H9 (cell line): ENCODE measurements at regions not wholly inside any gene's neighbourhood (a gene's known extent, or its start where the extent isn't known, plus 50 kb on each side); places are given as distances from the start of the nearest gene placed in this dataset.

ENCODE experiments used
- DNase-seq: peaks from one replicate; pipeline ENCODE4 v3.0.0-alpha.2; 2017
- H2AFZ ChIP-seq: one replicate; pipeline ENCODE4 v1.6.1; 2013; ENCODE audit warnings: mild to moderate bottlenecking, low read length, control low read depth, moderate library complexity
- H2AK5ac ChIP-seq: 2 replicates; pipeline ENCODE4 v1.6.1; 2013; ENCODE audit warnings: low read length, control low read depth, mixed read lengths; ENCODE audit not compliant: insufficient read length
- H2BK120ac ChIP-seq: one replicate; pipeline ENCODE4 v1.6.1; 2013; ENCODE audit warnings: low read depth, mild to moderate bottlenecking, low read length, control low read depth, inconsistent platforms; ENCODE audit not compliant: poor library complexity, severe bottlenecking
- H2BK12ac ChIP-seq: 2 replicates; pipeline ENCODE4 v1.6.1; 2013; ENCODE audit warnings: low read length, control low read depth, mixed read lengths, low read depth; ENCODE audit not compliant: insufficient read length
- H2BK15ac ChIP-seq: 2 replicates; pipeline ENCODE4 v1.6.1; 2013; ENCODE audit warnings: low read depth, low read length, control low read depth
- H2BK20ac ChIP-seq: one replicate; pipeline ENCODE4 v1.6.1; 2013; ENCODE audit warnings: low read depth, mild to moderate bottlenecking, low read length, control low read depth, inconsistent platforms; ENCODE audit not compliant: poor library complexity, severe bottlenecking
- H2BK5ac ChIP-seq: 2 replicates; pipeline ENCODE4 v1.6.1; 2013; ENCODE audit warnings: low read length, control low read depth, mixed read lengths; ENCODE audit not compliant: insufficient read length
- H3K14ac ChIP-seq: 2 replicates; pipeline ENCODE4 v1.6.1; 2013; ENCODE audit warnings: low read length, control low read depth; ENCODE audit not compliant: insufficient read depth
- H3K18ac ChIP-seq: 2 replicates; pipeline ENCODE4 v1.6.1; 2013; ENCODE audit warnings: low read depth, mild to moderate bottlenecking, mixed read lengths, low read length, control low read depth; ENCODE audit not compliant: insufficient read length
- H3K23ac ChIP-seq: 2 replicates; pipeline ENCODE4 v1.6.1; 2013; ENCODE audit warnings: low read length, control low read depth, mixed read lengths, low read depth; ENCODE audit not compliant: insufficient read length
- H3K23me2 ChIP-seq: 2 replicates; pipeline ENCODE4 v1.6.1; 2013; ENCODE audit warnings: low read depth, mild to moderate bottlenecking, mixed read lengths, low read length, control low read depth; ENCODE audit not compliant: insufficient read length, poor library complexity, severe bottlenecking
- H3K27ac ChIP-seq: 2 replicates; pipeline ENCODE4 v1.5.1; 2013; ENCODE audit warnings: low read length, control low read depth, mixed read lengths, low read depth; ENCODE audit not compliant: insufficient read length
- H3K27me3 ChIP-seq: 2 replicates; pipeline ENCODE4 v1.6.1; 2013; ENCODE audit warnings: low read length, control low read depth, inconsistent platforms; ENCODE audit not compliant: insufficient read depth
- H3K4ac ChIP-seq: 2 replicates; pipeline ENCODE4 v1.6.1; 2013; ENCODE audit warnings: low read depth, mild to moderate bottlenecking, control low read depth, inconsistent platforms, low read length, moderate library complexity
- H3K4me1 ChIP-seq: 2 replicates; pipeline ENCODE4 v1.6.1; 2013; ENCODE audit warnings: low read length, control low read depth, inconsistent platforms; ENCODE audit not compliant: insufficient read depth
- H3K4me2 ChIP-seq: 2 replicates; pipeline ENCODE4 v1.6.1; 2013; ENCODE audit warnings: low read length, control low read depth, mixed read lengths; ENCODE audit not compliant: insufficient read length, insufficient read depth
- H3K56ac ChIP-seq: 2 replicates; pipeline ENCODE4 v1.6.1; 2013; ENCODE audit warnings: low read depth, mild to moderate bottlenecking, mixed read lengths, low read length, control low read depth; ENCODE audit not compliant: insufficient read length
- H3K79me1 ChIP-seq: 2 replicates; pipeline ENCODE4 v1.6.1; 2013; ENCODE audit warnings: low read depth, mild to moderate bottlenecking, moderate library complexity, low read length, control low read depth, inconsistent platforms; ENCODE audit not compliant: insufficient read depth, poor library complexity, severe bottlenecking
- H3K79me2 ChIP-seq: 2 replicates; pipeline ENCODE4 v1.6.1; 2013; ENCODE audit warnings: low read length, control low read depth, inconsistent platforms; ENCODE audit not compliant: insufficient read depth
- H3K9ac ChIP-seq: 2 replicates; pipeline ENCODE4 v1.6.1; 2013; ENCODE audit warnings: low read length, control low read depth, mixed read lengths; ENCODE audit not compliant: insufficient read length; ENCODE audit errors: extremely low read depth
- H3K9me3 ChIP-seq: one replicate; pipeline ENCODE4 v1.6.1; 2013; ENCODE audit warnings: low read depth, low read length, inconsistent platforms; ENCODE audit not compliant: control insufficient read depth
- H3T11ph ChIP-seq: one replicate; pipeline ENCODE4 v1.6.1; 2013; ENCODE audit warnings: mild to moderate bottlenecking, low read length, control low read depth, inconsistent platforms
- H4K20me1 ChIP-seq: one replicate; pipeline ENCODE4 v1.6.1; 2013; ENCODE audit not compliant: control insufficient read depth, insufficient read length, insufficient read depth
- H4K5ac ChIP-seq: 2 replicates; pipeline ENCODE4 v1.6.1; 2013; ENCODE audit warnings: low read depth, mild to moderate bottlenecking, mixed read lengths, low read length, control low read depth; ENCODE audit not compliant: insufficient read length
- H4K8ac ChIP-seq: replicated peaks from 2 replicates; pipeline ENCODE4 v1.6.1; 2013; ENCODE audit warnings: low read length, control low read depth, mixed read lengths, low read depth; ENCODE audit not compliant: insufficient read length
- H4K91ac ChIP-seq: 2 replicates; pipeline ENCODE4 v1.6.1; 2013; ENCODE audit warnings: low read depth, mild to moderate bottlenecking, moderate library complexity, mixed read lengths, low read length, control low read depth; ENCODE audit not compliant: insufficient read length
- H3K27ac Mint-ChIP-seq, 3 experiments: 2 replicates in 2 of 3; 3 replicates in 1 of 3; pipeline ENCODE4 v1.8.0; 2020 to 2021; ENCODE audit warnings: mixed read lengths in 3 of 3, mild to moderate bottlenecking in 1 of 3, moderate library complexity in 1 of 3
- H3K27me3 Mint-ChIP-seq: 2 replicates; pipeline ENCODE4 v1.8.0; 2021; ENCODE audit warnings: low read depth, mild to moderate bottlenecking, moderate library complexity, mixed read lengths
- H3K36me3 Mint-ChIP-seq, 3 experiments: 2 replicates in 2 of 3; 3 replicates in 1 of 3; pipeline ENCODE4 v1.8.0; 2020 to 2021; ENCODE audit warnings: low read depth in 3 of 3, mixed read lengths in 3 of 3; ENCODE audit not compliant: insufficient read depth in 1 of 3
- H3K4me1 Mint-ChIP-seq, 2 experiments: 2 replicates each; pipeline ENCODE4 v1.8.0; 2020; ENCODE audit warnings: mixed read lengths in 2 of 2
- H3K4me3 Mint-ChIP-seq, 2 experiments: 2 replicates in 1 of 2; 3 replicates in 1 of 2; pipeline ENCODE4 v1.8.0; 2020 to 2021; ENCODE audit warnings: mild to moderate bottlenecking in 2 of 2, mixed read lengths in 2 of 2, moderate library complexity in 1 of 2
- H3K9me3 Mint-ChIP-seq, 2 experiments: 2 replicates in 1 of 2; 3 replicates in 1 of 2; pipeline ENCODE4 v1.8.0; 2020; ENCODE audit warnings: mild to moderate bottlenecking in 2 of 2, mixed read lengths in 2 of 2, moderate library complexity in 1 of 2
- CTCF ChIP-seq: fragments of 200-600 bp; sonication (generic); conservative IDR thresholded peaks from 3 replicates; pipeline ENCODE4 v1.8.0; 2021; ENCODE audit warnings: antibody characterized with exemption, mild to moderate bottlenecking
- WGBS: extraction: QIAGEN DNeasy Blood & Tissue Kit; methylation state at CpG from one replicate; pipeline ENCODE4 v1.1.7; 2013; ENCODE audit warnings: missing lambda C conversion rate, low lambda C conversion rate, mixed read lengths; ENCODE audit not compliant: insufficient read length; ENCODE audit errors: extremely low coverage; 5-methylcytosine and 5-hydroxymethylcytosine counted together

- Histone ChIP-seq H3K4me2 (no peak overlapping the region), H3K23me2 (no peaks in the 10 kb centered on the region), H3K4me1 (no peaks in the 10 kb centered on the region), H2AK5ac (no peak overlapping the region), H3K4ac (no peak overlapping the region), H3K79me2 (no peaks in the 10 kb centered on the region), H3K56ac (no peak overlapping the region), H3K14ac (no peak overlapping the region), H3K9ac (no peak overlapping the region), H2AFZ (no peak overlapping the region), H4K20me1 (no peaks in the 10 kb centered on the region), H4K8ac (no peak overlapping the region), H2BK120ac (no peak overlapping the region), H3K27ac (no peak overlapping the region), H2BK20ac (no peak overlapping the region), H2BK12ac (no peak overlapping the region), H4K91ac (no peak overlapping the region), H3K23ac (no peak overlapping the region), H2BK15ac (no peak overlapping the region), H4K5ac (no peak overlapping the region), H3K18ac (no peak overlapping the region), H3K9me3 (no peaks in the 10 kb centered on the region), H3K79me1 (no peaks in the 10 kb centered on the region), H2BK5ac (no peak overlapping the region), H3K27me3 (no peaks in the 10 kb centered on the region), H3T11ph (no peak overlapping the region)
- DNase-seq = no peak
- no peaks in the 10 kb centered on the region for H3K27me3 Mint-ChIP-seq
- no peak for TF ChIP-seq CTCF
- no peaks in the 10 kb centered on the region for H3K36me3 Mint-ChIP-seq
- H3K27ac Mint-ChIP-seq = no peak overlapping the region
- H3K4me3 Mint-ChIP-seq = no peak overlapping the region
- peaks cover 5 to 6% of the 10 kb centered on the region in 2 experiments for H3K4me1 Mint-ChIP-seq
- H3K9me3 Mint-ChIP-seq = no peaks in the 10 kb centered on the region; a peak in 1 of 5 replicates
- 100% methylated on average over 1 of the region's 1 CpG for WGBS
These were observed 386.3 kb downstream of the LRATD1 start for GRCh38 chr2:15018814-15019213.
